ENCODE measurements at regions not wholly inside any gene's neighbourhood (a gene's known extent, or its start where the extent isn't known, plus 50 kb on each side); places are given as distances from the start of the nearest gene placed in this dataset.

GRCh38 chr13:62659365-62659764, 1243.7 kb upstream of the PCDH20 start:
- DNase-seq, result no peak
- TF ChIP-seq CTCF (IDR thresholded peaks at IDR 0.05) (no peak), POLR2A (IDR thresholded peaks at IDR 0.05) (no peak), EP300 (IDR thresholded peaks at IDR 0.05) (no peak)
- Histone ChIP-seq H3K27me3 (no peaks in the 10 kb centered on the region), H3K27ac (no peak overlapping the region), H3K36me3 (no peaks in the 10 kb centered on the region), H3K4me1 (ENCODE audit: insufficient read depth) (no peaks in the 10 kb centered on the region), H3K9me3 (no peaks in the 10 kb centered on the region), H3K4me3 (no peak overlapping the region)
- intact Hi-C loops (cut with DNase I), result no loop called here
- 18 to 70% (median 24%) methylated on average over 3 of the region's 3 CpGs for WGBS, 3 donors

GRCh38 chr13:62653371-62653770, 1237.7 kb upstream of the PCDH20 start:
- intact Hi-C loops (cut with DNase I), result no loop called here
- no peaks in the 10 kb centered on the region for H3K27me3 ChIP-seq
- no peaks in the 10 kb centered on the region for H3K36me3 ChIP-seq
- no peak overlapping the region for H3K4me3 ChIP-seq
- no peak for DNase-seq
- no peak overlapping the region for H3K27ac ChIP-seq
- TF ChIP-seq CTCF (IDR thresholded peaks at IDR 0.05), result no peak
- TF ChIP-seq EP300 (IDR thresholded peaks at IDR 0.05), result no peak
- TF ChIP-seq POLR2A (IDR thresholded peaks at IDR 0.05), result no peak
- no peaks in the 10 kb centered on the region for H3K4me1 ChIP-seq (ENCODE audit: insufficient read depth)
- no peaks in the 10 kb centered on the region for H3K9me3 ChIP-seq

GRCh38 chr13:62643799-62644524, 1228.3 kb upstream of the PCDH20 start:
- Histone ChIP-seq H3K27me3 (no peaks in the 10 kb centered on the region), H3K4me3 (no peak overlapping the region), H3K4me1 (ENCODE audit: insufficient read depth) (no peaks in the 10 kb centered on the region), H3K27ac (no peak overlapping the region), H3K9me3 (no peaks in the 10 kb centered on the region), H3K36me3 (no peaks in the 10 kb centered on the region)
- WGBS, 3 donors, result 84 to 85% (median 85%) methylated on average over 2 of the region's 2 CpGs
- TF ChIP-seq POLR2A (IDR thresholded peaks at IDR 0.05) (no peak), CTCF (IDR thresholded peaks at IDR 0.05) (no peak), EP300 (IDR thresholded peaks at IDR 0.05) (no peak)
- no peak for DNase-seq
- intact Hi-C loops (cut with DNase I), result no loop called here

- 87 to 91% (median 90%) methylated on average over 4 of the region's 4 CpGs for WGBS, 3 donors
- Histone ChIP-seq H3K36me3 (no peaks in the 10 kb centered on the region), H3K4me1 (ENCODE audit: insufficient read depth) (no peaks in the 10 kb centered on the region), H3K4me3 (no peak overlapping the region), H3K27ac (no peak overlapping the region), H3K9me3 (no peaks in the 10 kb centered on the region), H3K27me3 (no peaks in the 10 kb centered on the region)
- intact Hi-C loops (cut with DNase I), result no loop called here
- TF ChIP-seq CTCF (IDR thresholded peaks at IDR 0.05), result no peak
- no peak for TF ChIP-seq EP300 (IDR thresholded peaks at IDR 0.05)
- TF ChIP-seq POLR2A (IDR thresholded peaks at IDR 0.05), result no peak
- no peak for DNase-seq
These were observed 1227.4 kb upstream of the PCDH20 start for GRCh38 chr13:62643007-62643483.

Data from ovary (tissue), 7 donors.